PC-3 (cell line): ENCODE measurements at regions not wholly inside any gene's neighbourhood (a gene's known extent, or its start where the extent isn't known, plus 50 kb on each side); places are given as distances from the start of the nearest gene placed in this dataset.

Experiments used
- EZH2 ChIP-seq: fragments of 300-600 bp; sonication (generic); IDR thresholded peaks from one replicate; pipeline ENCODE4 v1.6.1; 2017; ENCODE audit warnings: antibody characterized with exemption, mild to moderate bottlenecking, low read length; ENCODE audit not compliant: unreplicated experiment
- EZH2phosphoT487 ChIP-seq: fragments of 300-600 bp; sonication (generic); IDR thresholded peaks from 2 replicates; pipeline ENCODE4 v1.6.1; 2018; ENCODE audit warnings: mild to moderate bottlenecking, antibody characterized with exemption, low read length, borderline replicate concordance
- TF ChIP-seq, protein P1 (sequence below): fragments of 300-600 bp; sonication (generic); conservative IDR thresholded peaks from 2 replicates; pipeline ENCODE4 v1.5.1; 2017; ENCODE audit warnings: antibody characterized with exemption, low read depth, mild to moderate bottlenecking, low read length

DNA sequence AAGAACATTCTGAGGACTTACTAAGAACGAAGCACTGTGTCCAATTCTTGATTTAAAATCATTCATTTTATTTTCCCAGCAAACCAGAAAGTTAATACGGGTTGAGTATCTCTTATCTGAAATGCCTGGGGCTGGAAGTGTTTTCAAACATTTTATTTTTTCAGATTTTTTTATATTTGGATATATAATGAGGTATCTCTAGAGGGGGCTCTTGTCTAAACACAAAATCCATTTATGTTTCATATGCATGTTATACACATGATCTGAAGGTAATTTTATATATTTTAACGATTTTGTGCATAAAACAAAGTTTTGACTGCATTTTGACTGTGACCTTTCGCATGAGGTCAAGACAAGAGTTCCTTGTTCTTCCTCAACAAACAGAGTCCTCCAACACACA, 320.9 kb downstream of the ASMT start:
- TF ChIP-seq, protein P1, sequence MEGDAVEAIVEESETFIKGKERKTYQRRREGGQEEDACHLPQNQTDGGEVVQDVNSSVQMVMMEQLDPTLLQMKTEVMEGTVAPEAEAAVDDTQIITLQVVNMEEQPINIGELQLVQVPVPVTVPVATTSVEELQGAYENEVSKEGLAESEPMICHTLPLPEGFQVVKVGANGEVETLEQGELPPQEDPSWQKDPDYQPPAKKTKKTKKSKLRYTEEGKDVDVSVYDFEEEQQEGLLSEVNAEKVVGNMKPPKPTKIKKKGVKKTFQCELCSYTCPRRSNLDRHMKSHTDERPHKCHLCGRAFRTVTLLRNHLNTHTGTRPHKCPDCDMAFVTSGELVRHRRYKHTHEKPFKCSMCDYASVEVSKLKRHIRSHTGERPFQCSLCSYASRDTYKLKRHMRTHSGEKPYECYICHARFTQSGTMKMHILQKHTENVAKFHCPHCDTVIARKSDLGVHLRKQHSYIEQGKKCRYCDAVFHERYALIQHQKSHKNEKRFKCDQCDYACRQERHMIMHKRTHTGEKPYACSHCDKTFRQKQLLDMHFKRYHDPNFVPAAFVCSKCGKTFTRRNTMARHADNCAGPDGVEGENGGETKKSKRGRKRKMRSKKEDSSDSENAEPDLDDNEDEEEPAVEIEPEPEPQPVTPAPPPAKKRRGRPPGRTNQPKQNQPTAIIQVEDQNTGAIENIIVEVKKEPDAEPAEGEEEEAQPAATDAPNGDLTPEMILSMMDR = 0 out of 2 replicates have a peak, but pooled peaks have one; percentile 12
- TF ChIP-seq EZH2 (no peak), EZH2phosphoT487 (no peak)
